NOMO-1 (cell line): ENCODE measurements at regions not wholly inside any gene's neighbourhood (a gene's known extent, or its start where the extent isn't known, plus 50 kb on each side); places are given as distances from the start of the nearest gene placed in this dataset.

Experiments used
- DNase-seq, 2 experiments: peaks; one replicate each; lab custom pipeline; 2025; ENCODE audit not compliant: unreplicated experiment in 2 of 2; lab: John Stamatoyannopoulos, UW

DNA sequence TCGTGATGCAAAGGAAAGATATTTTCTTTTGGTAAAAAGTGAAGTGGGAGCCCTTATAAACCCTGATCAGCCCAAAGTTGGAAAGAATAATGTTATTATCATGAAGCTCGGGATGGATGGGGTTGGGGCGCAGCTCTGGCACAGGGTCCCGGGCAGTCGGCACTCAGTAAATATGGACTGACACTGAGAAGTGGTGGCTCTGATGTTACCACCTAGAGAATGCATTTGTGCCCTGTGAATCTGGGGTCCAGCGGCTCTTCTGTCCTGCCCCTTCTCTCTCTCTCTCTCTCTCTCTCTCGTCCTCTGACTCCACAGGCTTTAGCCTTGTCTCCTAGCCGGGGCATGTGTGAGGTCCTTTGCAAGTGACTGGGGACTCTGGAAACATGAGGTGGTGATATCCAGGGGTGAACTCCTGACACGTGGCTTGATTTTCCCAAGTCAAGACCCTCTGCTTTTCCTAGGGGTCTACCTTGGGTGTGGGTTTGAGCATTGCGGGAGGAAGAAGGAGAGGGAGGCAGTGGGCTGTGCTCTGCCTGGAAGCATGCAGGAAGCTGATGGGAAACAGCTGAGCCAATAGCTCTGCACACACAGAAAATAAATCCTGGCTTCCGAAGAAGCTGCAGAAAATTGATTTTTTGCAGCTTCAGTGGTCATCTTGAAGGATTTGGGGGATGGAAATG, 162.7 kb downstream of the MACROH2A1 start:
- DNase-seq: no peak

DNA sequence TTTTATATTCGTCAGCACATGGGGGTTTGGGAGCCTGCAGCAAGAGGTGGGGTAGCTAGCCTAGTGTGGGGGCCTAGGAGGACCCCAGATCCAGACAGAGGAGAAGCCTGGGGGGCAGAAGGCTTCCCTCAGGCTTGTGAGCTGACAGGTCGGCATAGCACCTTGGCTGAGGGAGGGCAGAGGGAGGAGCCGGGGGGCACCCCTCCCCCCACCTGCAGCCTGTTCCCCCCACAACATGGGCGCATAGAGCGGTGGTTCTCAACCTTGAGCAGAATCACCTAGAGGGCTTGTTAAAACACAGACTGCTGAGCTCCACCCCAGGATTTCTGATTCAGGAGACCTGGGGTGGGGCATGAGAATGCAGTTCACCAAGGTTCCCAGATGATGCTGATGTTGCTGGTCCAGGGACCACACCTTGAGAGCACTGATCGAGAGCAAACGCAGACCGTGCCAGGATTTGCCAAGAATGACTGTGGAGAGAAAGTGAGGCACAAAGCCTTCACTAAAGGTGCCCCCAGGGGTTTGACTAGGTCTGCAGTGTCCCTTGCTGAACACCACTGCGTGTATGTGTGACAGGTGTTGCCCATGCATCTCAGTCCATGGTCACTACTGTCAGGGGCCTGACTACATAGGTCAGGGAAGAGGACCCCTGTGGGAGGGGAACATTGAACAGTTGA, 163.3 kb downstream of the MACROH2A1 start:
- DNase-seq: no peak

DNA sequence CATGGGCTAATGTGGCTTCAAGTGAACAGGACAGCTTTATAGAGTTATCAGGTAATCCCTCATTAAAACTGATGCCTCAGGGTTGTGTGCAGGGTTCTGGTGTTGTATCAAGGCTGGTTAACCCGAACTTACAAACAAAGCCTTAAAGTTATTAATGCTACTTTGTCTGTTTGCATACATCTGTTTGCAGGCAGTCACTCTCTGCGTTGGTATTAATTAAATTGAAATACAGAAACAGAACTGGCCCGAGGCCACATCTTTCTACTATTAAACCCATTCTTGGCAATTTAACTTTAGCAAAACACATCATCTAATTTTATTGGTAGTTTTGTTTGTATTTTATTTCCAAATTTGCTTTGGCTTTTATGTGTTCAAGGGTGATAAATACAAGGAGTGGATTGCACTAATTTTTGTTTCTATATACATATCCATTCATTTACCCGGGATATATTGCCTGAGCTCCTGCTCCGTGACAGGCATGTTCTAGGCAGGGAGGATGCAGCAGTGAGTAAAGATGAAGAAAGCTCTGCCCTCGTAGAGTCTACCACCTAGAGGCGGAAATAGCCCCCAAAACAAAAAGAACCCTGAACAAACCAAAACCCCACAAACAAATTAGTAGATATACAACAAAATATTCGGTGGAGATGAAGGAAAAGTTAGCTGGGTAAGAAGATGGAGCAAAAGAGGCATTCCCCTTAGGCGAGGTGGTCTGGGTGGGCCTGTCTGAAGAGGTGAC, 164.2 kb downstream of the MACROH2A1 start:
- no peak for DNase-seq

DNA sequence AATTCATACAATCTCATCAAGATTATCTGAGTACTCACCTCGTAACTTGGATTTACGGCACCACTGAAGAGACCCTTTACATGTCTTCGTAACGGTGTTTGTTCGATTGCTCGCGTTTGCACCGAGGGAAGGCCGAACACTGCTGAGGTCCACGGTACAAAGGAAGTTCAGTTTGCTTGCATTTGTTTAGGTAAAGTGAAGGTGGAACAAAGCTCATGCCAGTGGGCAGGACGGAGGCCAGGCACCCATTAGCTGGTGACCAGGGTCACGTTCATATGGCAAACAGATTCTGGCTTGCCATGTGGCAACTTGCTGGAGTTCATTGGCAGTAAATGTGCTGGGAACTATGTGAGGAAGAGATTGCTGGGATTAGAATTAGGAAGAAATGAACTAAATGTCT, 164.8 kb downstream of the MACROH2A1 start:
- no peak for DNase-seq

DNA sequence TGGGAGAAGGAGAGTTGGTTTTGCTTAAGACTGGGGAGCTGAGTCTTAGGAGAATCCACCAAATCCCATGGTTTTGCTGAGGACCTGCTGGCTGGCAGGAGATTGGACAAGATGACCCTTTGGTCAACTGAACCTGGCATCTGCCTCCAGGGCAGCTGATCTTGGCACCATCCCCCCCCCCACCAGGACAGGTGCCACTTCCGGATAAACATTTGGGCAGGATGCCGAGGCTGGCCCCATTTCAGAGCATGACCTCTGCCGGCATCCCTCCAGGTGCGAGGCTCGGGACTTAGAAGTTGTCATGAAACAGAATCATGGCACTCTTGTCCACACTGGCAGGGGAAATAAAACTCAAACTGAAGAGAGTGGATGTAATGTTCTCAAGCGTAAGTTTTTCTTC, 165.6 kb downstream of the MACROH2A1 start:
- no peak for DNase-seq

DNA sequence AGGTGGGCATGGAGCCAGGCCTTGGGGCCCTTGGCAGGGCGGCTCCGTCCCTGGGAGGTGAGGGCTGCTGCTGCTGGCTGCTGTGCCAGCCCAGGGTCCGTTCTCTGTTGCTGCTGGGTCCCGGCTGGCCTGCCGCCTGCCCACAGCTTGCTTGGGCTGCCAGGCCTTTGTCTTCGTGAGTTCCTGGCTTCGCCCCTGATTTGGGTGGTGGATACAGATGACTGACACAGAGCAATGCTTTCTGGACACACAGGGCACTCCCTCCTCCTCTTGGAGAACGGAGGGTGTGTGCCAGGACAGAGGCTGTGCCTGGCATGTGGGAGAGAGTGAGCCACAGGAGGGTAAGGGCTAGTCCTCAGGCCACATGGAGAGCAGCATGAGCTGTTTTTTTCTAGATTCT, 166.1 kb downstream of the MACROH2A1 start:
- no peak for DNase-seq

DNA sequence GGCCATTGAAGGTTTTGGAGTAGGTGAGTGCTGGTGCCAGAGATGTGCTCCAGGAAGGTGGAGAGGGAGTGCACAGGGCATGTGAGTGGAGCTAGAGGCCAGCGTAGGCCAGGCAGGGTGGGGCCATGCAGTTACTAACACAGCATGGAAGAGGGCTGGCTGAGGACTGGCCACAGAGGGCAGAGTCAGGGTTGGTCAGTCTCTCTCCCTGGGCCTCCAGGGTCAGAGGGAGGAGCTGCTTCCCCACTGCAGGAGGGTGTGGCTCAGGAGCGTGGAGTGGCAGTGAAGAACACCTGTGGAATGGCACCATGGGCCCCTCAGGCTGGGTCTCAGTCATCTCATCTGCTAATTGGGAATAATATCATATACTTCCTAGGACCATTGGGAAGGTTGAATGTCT, 167.7 kb downstream of the MACROH2A1 start:
- no peak for DNase-seq

DNA sequence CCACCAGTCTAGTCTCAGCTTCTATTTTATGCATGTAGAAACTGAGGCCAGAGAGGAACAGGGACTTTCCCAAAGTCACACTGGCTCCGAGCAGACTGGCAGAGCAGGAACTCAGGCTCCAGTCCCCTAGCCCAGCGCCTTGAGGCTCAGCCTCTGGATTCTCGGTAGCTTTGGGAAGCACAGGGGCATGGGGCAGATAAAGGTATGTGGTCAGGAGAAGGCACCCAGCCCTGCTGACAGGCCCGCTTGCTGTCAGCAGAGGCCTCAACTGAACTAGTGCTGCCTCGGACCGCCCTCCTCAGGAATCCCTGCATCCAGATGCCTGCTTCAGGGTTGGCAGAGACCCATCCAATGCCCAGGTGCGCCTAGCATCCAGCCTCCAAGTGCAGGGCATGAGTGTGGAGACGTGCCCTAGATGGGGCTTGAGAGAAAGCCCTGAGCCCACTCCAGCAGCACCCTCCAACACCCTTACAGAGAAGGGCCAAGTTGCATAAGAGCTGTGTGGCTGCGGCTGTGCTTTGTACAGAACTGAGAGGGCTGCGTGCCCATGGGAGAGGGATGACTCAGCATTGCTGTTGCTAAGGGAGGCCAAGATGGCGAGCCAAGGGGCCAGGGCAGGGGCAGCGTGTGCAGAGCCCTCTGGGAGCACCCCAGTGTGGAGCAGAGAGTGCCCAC, 168.6 kb downstream of the MACROH2A1 start:
- DNase-seq: peak; percentile 53 to 64

DNA sequence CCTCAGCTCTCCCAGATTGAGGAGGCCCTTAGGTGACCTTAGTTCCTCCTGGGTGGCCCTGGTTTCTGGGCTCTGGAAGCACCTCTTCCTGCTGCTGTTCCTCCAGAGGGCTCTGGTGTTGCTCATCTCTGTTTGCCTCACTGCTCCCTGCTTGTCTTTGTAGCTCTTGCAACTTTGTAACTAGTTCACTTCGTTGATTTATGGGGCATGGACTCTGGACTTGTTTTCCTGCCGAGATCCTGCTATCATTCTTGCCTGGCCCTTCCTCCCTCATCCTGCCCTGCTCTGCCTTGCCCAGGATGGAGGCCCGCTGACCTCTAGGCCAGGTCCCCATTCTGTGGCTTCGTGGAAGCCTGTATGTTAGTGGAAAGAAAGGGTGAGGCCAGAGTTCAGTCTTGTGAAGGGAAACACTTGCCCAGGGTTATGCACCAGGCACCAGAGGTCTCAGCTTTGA, 169.3 kb downstream of the MACROH2A1 start:
- DNase-seq: no peak

DNA sequence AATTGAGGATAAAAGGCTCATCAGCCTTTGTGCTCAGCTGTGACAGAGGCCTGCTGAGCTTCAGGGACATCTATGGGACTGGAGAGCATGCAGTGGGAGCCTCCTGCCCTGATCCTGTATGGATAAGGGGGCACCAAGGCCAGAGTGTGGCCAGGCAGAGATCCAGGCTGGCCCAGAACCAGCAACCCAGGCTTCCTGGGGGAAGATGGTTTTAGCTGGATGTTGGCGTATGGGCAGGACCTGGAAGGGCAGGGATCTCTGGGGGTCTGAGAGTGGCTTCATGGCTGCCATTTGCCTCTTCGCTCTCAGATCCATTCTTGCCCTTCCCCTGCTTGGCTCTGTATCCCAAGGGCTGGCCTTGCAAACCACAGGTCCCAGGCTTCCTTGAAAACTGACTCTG, 169.9 kb downstream of the MACROH2A1 start:
- no peak for DNase-seq

DNA sequence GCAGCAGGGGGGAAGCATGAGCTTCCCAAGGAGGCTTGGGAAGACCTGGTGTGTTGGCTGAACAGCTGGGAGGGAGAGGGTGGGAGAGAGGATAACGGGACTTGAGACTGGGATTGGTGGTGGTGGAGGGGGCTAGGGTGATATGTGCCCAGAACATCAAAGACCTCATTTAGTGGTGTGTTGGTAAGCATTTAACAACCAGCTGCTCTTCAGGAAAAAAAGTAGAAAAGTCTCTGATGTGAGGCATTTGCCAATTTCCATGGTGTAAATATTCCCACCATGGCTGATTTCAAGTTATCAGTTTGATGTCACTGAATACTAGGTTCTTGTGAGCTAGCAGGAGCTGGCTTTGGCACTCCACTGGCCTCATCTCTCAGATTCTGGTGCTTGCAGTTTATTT, 170.8 kb downstream of the MACROH2A1 start:
- DNase-seq: no peak

DNA sequence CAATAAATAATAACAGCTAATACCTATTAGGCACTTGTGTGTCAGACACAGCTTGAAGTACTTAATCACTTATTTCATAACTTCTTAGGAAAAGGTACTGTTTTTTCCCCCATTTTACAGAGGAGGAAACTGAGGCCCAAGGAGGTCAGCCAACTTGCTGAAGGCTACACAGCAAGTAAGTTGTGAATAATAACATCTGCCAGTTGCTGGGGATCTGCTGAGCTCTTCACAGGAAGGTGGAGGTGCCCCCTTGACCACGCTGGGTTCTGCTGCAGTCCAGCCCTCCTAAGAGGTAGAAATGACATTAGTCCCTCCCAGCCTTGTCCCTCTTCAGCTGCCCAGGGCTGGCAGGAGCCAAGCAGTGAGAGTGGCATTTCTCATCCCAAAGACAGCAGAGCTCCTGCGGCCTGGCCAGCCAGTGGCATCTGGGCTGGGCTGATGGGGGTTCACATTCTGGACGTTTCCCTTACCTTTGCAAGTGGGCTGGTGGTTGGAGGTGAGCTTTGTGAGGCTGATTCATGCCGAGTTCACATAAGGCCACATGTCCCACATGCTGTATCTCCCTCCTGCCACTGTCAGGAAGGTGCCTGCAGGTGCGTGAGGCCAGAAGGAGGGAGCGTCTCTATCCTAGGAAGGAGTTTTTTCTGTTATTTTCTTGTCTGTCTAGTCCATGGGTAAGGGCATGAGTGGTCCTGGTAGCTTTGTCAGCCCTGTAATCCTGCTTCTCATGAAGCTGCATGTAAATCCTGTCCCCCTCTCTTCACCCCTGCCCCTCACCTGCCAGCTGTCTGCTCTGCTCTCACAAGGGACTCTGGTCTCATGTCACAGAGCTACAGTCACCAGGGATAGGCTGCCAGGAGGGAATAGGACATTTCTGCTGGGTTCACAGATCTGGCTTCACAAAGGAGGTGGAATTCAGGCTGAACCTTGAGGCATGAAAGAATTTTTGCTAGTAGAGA, 171.7 kb downstream of the MACROH2A1 start:
- no peak for DNase-seq

DNA sequence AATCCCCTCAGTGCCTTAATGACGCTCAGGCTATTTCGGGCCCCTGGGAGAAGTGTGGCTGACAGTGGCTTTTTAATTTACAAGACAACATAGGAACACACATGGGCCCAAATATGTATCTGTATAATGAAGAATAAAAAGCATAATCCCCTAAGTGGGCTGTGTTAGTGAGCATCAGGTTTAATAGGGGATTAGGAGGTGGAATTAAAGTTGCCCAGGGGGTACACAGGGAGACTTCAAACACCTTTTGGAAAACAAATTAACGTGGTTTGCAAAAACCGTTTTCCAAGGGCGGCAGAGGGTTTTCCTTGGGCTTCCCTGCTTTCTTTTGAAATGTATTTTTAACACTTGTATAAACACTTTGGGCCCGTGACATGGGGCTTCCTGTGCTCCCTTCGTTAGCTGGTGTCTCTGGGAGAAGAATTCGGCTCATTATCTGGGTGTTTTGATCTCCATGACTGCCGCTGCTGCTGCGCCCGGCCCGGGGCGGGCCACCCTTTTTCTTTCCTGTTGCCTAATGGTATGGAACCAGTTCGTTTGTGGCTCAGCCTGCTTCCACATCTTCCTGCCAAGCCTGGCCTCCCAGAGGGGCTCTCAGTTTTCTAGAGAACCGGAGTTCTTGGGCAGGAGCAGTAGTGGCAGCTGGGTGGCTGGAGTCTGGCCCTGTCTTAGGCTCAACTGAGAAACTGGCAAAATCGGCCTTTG, 173.0 kb downstream of the MACROH2A1 start:
- peak; percentile 21 to 44 for DNase-seq

DNA sequence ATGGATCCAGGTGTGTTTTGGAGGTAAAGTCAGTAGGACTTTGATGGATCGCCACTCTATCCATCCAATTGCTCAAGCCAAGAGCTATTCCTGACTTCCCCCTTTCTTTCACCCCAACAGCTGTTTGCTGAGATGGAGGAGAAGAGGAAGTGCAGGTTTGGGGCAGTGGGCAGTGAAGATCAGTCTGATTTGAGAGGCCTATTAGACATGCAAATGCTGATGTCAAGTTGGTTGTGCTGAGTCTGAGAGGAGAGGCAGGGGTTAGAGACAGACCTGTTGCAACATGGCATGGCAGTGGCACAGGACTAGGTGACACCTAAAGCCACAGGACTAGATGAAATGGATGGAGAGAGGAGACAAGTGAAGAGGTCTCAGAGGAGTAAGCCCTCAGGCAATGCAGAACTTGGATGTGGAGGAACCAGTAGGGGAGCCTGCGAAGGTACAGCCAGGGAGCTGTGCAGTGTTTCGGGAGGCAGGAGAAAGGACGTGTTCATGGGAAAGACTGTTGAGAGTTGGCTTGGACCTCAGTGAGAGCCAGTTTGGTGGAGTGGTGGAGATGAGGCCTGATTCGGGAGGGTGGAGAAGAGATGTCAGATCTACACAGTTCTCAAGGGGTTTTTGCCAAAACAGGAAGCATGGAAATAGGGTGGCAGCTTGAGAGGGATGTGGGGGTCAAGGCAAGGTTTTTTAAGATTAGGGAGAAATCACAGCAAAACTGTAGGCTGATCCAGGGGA, 175.0 kb downstream of the MACROH2A1 start:
- peak; percentile 58 to 68 for DNase-seq

DNA sequence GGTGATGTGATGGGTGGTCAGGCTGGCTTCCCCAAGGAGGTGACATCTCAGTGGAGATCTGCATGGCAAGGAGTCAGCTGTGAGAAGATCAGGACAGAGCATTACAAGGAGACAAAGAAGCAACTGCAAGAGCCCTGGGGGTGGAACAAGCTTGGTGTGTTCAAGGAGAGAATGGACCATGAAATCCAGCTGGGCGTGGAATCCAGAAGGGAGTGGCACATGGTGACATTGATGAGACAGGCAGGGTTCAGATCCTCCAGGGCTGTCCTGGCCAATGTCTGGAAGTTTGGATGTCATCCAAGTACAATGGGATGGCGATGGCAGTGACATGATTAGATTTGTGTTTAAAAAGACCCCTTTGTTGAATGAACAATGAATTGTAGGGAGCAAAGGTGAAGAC, 175.6 kb downstream of the MACROH2A1 start:
- no peak for DNase-seq

DNA sequence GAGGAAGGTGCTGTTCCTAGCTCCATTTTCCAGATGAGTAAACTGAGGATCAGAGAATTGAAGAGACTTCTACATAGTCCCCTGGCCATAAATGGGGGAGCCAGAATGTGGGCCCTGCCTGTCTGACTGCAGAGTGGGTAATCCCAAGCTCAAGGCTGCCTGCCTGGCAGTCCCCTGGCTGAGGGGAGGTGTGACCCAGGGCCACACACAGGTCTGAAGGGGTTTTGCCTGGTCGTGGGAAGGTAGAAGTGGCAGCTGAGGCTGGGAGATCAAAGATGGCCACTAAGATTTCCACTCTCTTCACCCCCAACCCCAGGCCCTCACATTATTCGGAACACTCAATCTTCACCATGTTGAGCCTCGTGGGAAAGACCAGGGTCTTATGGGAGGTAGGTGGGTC, 176.3 kb downstream of the MACROH2A1 start:
- DNase-seq: no peak

DNA sequence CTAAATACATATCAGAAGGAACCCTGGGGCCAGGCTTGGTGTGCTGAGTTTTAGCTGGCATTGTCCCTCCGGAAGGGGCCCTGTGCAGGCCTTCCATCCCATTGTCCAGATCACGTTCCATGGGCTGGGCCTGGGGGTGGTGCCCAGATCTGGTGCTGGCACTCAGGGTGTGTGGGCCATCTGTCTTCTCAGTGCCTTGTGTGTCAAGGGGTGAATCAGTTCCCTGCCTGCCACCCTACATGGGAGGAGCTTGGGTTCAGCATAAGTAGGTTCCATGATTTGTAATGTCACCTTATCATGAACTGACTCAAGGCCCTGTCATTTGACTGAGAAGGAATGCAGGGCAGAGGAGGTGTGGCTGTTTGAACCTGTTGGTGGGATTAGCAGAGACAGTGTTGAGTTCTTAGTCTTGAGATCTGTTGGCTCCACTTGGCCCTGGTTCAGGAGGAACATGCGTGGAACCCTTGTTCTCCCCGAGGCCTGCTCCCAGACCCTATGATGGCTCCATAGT, 176.8 kb downstream of the MACROH2A1 start:
- DNase-seq: no peak

DNA sequence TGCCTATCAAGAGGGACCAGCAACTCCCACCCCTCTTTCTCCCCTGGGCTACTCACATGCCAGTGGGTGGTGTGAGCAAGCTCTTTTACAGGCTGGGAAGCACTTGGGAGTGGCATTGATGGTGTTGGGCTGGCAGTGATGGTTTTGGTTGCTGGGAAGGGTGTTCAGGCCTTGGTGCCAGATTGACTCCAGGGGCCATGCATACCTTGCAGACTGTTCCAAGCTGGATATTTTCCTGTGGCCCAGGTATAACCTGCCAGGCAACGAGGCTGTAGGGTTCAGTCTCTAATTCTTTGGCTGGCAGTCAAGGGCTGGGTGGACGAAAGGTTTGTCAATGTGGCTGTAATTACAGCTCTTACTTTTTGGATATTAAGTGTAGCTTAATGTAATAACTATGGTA, 177.3 kb downstream of the MACROH2A1 start:
- no peak for DNase-seq

DNA sequence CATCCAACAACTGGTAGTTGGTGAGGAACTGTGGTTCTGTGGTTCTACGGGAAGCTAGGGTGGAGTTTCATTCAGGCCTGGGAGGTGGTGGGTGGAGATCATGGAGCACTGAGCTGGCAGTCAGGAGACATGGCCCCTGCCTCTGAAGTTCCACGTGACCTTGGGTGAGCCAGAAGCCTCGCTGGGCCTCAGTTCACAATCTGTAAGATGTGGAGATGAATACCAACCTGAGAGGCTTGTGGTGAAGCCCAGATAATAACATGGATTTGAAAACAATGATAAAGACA, 177.9 kb downstream of the MACROH2A1 start:
- DNase-seq: no peak
